Inflammatory macrophage (primary cell): ENCODE measurements at regions not wholly inside any gene's neighbourhood (a gene's known extent, or its start where the extent isn't known, plus 50 kb on each side); places are given as distances from the start of the nearest gene placed in this dataset.

Source experiments
- DNase-seq, 2 donors: peaks; one replicate each; pipeline ENCODE4 v3.0.0-alpha.2; 2020 to 2022

DNA sequence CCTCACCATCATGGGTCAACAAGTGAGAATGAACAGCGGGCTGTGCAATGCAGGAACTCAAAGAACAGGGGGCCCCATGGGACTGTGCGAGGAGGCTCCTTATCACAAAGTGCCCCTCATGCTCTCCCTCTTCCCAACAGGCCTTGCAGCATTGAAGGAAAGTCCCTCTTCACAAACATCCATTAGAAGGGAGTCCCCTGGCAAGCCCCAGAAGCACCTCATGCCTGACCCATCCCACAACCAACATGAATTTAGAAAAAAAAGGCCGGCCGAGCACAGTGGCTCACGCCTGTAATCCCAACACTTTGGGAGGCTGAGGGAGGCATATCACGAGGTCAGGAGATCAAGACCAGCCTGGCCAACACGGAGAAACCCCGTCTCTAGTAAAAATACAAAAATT lies 122.6 kb upstream of the FSTL4 start:
- DNase-seq, result no peak

DNA sequence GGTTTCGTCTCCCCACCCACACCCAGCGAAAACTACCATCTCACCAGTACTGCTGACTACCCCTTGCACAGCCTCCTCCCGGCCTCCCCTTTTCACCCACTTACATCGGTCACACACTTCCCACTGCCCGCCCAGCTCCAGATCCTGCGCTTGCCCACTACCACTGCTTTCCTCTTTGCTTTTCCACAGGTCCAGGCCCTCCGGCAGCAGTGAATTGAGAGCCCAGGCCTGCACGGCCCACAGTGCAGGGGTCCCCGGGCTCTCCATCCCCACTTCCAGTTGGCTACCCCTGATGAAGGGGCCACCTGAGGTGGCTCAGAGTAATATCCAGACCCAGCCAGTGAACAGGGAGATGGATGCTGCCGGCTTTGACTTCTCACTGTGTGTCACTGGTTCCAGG lies 120.2 kb upstream of the FSTL4 start:
- DNase-seq, result no peak

DNA sequence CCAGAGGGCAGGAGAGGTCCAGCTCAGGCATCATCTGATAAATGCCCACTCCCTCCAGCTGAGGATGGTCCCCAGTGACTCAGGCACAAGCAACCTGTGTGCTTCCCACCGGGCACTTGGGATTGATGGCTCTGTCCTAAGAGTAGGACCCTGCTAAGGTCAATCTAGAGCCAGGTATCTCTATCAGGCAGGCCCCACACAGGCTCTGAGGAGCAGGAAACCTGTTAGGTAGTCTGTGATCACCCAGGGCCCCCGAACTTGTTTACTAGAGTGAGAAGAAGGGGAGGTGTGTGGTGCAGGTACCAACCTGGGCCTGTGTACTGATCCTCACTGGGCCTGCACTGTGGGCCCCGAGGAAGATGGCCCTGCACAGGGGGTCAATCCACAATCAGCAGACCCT lies 119.6 kb upstream of the FSTL4 start:
- DNase-seq, result no peak

DNA sequence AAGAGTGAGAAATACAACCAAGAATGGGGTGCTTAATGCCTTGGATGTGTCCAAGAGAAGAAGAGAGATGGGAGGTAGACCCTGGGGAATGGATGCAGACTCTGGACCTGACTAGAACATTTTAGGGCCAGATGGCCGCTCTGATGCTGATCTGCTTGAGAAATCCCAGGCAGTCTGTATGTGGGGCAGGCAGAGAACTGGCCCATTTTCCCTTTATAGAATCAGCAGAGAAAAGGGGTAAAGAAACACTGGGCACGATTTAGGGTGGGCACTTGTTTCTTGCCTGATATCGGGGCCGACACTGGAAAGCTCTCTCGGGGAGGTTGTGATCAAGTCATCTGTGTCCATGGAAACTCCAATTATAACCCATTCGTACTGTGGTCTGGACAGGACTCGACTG lies 118.5 kb upstream of the FSTL4 start:
- DNase-seq, result no peak

DNA sequence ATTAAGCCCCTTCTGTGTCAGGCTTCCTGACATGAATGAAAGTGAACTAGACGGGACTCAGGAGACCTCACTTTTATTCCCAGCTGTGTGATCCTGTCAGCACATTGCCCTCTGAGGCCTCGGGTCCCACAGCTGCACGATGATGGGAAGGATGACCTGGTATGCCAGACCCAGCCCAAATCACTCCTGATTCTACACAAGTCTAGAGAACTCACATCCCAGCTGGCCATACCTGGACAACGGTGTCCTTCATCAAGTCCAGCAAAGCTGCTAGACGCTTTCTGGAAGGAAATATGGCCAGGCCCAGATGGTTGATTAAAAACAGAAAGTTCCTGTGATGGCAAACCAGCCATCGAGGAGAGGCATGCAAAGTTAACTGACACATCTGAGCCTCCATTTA lies 118.0 kb upstream of the FSTL4 start:
- DNase-seq, result no peak

DNA sequence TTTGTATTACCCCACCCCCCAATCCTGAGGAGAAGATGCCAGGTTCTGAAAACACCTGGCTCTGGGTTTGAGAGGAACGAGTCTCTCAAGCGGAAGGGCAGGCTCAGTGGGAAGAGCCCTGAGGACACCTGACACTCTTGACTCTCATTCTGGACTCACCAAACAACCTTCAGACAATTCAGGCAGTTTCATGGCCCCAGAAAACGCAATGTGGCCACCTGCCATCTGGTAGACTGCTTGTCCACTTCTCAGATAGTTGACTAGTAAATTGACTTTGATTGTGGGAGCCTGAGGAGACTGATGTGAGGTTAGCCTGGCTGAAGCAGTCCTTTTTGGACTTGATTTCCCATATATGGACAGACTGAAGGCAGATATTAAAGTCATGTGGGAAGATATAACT lies 117.5 kb upstream of the FSTL4 start:
- no peak for DNase-seq

DNA sequence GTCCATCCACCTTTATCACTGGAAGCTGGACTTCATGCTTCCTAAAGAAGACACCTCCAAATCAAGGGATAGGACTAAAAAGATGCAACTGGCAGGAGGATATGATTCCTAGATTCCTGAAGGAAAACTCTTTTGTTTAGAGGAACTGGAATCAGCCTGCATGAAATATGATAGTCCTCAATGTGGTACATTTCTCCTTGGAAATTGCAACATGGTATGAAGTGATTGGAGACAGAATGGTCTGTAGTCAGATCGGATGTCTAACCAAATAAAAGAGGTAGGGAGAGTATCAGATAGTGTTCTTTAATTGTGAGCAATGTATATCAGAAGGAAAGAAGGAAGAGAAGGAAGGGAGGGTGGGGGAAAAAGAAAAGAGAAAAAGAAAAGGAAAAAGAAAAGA lies 116.1 kb upstream of the FSTL4 start:
- DNase-seq, result no peak

DNA sequence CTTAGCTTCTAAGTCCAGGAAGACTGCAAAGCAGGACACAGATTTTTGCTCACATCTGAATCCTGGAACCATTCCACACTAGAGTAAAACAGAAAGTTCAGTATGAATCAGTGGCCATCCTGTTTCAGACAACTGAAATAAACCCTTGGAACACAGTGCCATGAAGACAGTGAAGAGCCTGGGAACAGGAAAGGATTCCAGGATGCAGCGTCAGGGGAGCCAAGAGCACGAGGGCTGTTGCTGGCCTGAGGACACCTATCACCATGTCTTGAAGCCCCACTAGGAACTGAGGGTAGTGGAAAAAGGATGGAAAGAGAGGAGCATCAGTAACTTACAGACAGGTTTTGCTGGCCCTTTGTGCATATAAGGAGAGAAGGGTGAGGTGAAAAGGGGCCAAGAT lies 115.3 kb upstream of the FSTL4 start:
- no peak for DNase-seq

DNA sequence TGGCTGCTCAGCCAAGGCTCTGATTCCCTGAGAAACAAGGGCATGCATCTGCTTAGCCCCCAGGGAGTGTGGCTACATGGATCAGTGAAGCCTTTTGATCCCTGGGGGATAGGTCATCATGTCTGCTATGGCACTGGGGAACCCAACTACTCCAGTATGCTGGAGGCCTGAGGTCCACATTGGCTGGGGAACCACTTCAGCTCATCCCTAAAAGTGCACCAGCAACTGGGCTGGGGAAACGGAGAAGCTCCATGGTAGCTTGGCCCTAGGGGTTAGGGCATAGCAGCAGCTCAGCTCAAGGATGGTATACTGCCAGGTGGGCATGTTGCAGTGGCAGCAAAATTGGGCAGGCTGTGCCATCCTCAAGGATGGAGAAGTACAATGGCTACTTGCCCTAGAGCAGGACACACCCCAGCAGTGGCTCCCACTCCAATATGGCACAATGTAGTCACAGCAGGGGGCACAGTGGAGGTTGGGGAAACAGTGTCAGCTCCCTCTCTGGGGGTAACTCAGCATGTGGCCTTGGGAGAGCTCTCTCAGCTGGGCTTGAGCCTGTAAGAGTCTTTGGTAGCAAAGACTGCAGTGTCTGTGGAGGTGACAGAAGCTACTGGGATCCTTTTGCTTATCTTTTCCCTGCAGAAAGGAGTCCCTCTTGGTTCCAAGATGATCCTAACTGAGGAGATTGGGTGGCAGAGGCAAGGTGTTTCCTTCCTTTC lies 111.5 kb upstream of the FSTL4 start:
- no peak for DNase-seq

DNA sequence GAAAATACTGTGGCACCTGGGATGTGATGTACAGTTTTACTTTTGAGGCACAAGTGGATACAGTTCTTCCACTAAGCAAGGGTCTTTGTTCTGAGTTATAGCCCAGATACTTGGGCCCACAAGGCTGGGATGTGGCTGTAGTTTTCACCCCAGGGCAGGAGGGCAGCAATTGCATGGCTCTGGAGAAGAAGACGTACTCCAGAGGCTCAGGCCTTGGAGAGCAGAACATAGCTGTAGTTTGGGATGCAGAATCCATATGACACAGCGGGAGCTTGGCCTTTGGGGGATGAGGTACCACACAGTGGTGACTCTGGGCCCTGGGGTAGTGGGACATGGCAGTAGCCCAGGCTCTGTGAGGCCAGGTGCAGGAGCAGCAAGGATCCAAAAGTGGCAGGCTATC lies 110.8 kb upstream of the FSTL4 start:
- no peak for DNase-seq

DNA sequence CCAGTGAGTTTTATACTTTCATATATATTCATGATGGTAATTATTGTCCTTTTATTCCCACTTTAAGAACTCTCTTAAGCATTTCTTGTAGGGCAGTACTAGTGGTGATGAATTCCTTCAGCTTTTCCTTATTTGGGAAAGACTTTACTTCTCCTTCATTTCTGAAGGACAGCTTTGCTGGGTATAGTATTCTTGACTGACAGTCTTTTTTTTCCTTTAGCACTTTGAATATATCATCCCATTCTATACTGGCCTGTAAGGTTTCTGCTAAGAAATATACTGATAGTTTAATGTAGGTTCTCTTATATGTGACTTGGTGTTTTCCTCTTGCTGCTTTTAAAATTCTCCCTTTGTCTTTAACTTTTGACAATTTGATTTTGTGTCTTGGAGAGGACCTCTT lies 109.0 kb upstream of the FSTL4 start:
- no peak for DNase-seq

DNA sequence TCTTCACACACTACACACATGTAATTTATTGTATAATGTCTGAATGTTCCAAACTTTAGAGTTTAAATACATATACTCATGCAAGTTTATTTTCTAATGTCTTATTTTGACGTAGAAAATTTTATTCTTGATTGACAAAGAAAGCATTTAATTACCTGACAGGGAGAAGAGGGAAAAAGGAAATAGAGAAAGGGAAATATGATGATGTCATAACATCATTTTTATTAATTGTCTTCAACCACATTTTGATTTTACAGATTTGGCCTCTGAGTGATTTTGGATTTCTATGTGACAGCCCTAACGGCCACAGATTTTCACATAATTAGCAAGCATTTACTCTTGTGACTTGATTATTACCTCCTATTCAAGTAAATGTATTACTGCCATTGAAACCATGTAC lies 106.1 kb upstream of the FSTL4 start:
- DNase-seq, result no peak

DNA sequence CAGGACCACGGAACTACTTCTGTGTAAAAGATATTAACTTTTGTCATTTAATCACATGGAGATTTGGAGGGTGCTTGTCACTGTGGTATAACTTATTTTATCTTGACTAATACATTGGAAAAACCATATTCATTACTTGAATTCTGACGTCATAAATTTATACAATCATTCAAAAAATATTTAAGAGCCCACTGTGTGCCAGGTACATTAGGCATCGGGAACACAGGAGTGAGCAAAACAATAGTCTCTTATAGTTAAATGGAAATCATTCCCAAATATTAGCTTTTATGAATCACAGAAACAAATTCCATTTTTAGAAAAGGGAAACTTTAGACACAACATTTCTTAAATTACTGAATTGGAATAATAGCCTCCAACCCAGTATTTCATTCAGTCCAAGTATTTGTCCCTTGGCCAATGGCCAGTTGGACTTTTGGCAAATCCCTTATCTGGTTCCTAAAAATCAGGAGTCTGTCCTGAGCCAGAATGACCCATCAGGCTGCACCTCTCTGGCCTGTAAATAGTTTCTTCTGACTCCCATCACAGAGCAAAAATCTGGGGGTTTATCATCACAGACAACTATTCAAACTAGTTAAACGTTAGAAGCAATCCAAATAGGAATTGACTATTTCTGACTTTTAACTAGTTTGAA lies 104.3 kb upstream of the FSTL4 start:
- no peak for DNase-seq

DNA sequence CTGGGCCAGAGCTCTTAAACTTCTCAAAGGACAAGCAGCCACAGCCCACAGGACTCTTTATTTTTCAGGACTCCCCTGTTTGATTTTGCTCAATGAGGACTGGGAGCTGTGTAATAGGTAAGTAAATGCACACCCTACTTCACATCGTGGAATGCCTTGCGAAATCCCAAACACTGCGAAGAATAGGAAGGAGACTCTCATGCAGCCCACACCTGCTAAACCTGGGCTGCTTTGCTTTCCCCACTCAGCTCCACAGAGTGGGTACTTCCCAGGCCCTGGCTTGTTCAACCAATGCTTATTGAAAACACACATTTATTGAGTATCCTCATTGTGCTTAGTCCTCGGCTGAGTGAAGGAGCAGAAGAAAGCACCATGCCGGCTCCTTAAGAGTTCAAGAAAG lies 103.3 kb upstream of the FSTL4 start:
- DNase-seq, result no peak

DNA sequence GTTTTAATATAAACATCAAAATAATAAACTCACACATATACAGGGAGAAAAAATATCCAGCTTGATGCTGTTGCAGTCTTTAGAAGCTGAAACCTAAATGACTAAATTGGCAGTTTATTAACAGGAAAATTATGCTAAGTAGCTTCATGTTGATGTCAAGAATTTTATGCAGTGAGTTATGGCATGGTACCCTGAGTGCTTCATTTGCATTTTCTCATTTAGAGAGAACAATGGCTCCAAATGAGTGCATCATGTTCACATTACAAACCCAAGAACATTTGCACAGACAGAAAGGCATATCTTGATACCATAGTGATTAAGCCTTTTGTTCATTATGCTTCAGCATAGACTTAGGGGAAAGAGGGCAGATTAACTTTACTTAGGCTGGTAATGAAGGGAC lies 102.9 kb upstream of the FSTL4 start:
- DNase-seq, result no peak

DNA sequence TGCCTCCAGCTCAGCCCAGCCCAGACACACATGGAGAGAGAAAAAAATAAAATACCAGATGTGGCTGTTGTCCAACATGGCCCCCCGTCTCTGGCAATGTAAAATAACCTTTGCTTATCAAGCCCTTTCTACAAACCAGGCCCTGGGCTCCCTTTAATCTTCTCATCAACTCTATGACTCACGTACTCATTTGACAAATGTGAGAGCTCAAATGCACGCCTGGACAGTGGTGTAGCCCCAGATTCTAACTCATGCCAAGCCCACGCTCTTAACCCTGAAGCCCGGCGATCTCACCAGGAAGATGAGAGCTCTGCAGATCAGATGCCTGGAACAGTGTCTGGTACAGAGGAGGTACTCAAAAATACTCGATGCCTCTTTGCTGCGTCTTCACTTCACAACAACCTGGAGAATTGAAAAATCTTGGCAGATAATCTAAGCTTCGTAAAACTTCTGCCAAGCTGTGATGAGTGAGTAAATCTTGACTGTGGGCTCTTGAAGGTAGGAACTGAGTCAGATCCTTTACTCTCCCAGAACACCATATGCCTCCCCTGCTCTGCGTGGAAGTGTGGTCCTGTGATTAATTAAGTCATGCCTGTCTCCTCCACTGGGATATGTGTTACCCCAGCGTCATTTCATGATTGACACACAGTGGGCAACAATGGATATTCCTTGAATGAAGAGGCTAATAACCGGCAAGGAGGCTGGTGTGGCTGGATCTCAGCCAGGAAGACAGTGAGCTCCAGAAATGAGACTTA lies 102.0 kb upstream of the FSTL4 start:
- DNase-seq, result no peak

DNA sequence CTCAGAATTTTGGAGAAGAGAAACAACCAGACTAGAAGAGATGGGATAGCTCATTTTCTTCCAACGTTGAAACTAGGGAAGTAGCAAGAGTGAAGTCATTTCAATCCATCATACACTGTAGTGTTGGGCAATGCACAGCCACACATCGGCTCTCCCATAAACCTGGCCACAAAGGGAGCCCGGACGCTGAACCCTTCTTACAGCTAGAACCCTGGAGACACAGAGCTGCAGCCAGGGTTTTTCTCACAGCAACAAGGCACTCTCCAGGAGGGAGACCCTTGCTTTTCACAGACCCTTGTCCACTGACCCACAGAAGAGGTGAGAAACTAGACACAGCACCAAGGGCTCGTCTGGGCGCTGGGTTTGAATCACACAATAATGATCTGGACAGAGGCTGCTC lies 101.4 kb upstream of the FSTL4 start:
- peak in 1 of 2 donors; percentile 5 for DNase-seq

DNA sequence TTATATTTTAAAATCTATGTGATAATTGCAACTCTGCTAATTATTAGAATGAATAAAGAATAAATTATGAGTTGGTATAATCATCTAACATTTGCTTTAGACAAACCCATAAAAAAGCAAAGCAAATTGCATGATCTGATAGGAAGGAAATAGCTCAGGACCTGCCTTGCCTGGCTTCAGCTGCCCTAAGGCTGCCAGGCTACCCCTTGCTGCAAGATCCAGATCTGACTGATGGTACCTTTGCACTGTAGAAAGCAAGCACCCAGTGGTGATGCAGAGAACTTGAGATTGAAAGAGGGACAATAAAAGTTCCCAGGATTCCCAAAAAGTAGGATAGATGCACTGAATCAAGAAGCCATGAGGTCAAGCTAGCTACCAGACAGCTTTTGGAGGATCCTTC lies 100.9 kb upstream of the FSTL4 start:
- DNase-seq, result no peak

DNA sequence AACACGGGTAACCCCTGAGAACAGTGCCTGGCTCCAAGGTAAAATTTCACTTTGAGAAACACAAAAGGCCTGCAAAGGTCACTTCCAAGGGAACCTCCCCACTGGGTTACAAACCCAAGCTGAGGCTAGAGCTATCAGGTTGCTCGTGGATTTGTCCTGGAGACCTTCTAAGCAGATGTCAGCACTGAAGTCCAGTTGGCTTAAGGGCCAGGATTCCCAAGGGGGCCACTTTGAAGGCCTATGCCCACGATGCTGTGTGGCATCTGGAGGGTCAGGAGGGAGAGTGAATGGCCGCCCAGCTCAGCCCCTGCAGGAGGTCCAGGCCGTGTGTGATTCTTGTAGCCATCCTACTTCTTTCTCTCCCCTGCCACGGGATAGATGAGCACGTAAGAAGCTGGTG lies 100.2 kb upstream of the FSTL4 start:
- no peak for DNase-seq

DNA sequence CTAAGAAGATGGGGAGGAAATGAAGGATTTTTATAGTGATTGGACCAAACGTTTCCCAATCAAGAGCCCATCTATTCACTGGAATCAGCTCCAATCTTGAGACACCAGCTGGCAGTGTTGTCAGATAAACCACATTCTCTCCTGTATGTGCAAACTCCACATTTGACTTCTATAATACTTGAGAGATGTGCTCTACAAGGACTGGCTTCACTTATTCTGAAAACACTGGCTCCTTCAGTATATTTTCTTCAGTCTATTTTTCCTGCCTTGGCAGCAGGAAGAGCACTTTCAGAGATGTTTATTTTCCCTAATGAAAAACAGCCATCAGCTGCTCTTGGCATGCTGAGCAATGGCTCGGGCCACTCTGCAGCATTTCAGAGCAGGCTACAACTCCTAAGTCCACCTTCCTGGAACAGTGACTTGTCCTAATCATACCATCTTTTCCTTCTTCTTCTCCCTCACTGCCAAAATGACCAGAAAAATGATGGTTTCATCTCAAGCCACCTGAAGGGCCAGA lies 96.9 kb upstream of the FSTL4 start:
- no peak for DNase-seq

DNA sequence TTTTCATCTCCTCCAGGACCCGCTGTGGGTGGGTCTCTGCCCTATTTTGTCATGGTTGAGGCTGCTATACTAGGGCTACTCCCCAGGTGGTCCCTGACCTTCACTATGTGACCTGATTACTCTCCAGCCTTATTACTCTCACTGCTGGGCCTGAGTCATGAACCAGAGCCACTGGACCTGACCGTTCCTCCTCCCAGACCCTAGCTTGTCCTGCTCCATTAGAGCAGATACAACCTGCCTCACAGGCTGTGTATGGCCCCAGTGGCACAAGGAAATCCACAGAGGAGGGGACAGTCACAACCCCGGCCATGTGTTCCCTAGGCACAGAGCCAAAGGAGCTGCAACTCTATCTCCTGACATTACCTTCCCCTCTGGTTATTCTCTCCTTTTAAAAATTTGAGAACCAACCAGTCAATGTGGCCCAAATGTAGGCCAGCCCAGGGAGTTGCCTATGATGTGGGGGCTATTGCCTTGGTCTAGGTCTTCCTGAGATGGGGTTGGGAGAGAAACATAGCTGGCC lies 96.0 kb upstream of the FSTL4 start:
- DNase-seq, result no peak

DNA sequence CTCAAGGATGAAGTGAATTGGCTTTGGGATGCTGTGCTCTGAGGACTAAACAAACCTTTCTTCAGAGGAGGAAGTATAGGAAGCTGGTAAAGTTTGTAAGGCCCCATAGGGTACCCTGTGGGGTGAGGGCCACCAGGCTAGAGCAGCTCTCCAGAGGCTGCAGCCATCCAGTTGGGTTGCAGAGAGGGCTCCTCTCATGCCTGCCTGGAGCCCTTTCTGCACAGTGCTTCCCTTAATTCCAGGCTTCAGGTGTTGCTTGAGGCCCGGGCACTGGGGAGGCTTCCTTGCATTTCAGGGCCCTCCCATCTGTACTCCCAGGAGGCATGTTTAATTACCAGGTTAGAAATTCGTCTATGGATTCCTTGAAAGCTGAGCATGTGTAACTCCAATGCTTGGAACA lies 95.3 kb upstream of the FSTL4 start:
- DNase-seq, result no peak
